ENCODE measurements at regions not wholly inside any gene's neighbourhood (a gene's known extent, or its start where the extent isn't known, plus 50 kb on each side); places are given as distances from the start of the nearest gene placed in this dataset.

DNA sequence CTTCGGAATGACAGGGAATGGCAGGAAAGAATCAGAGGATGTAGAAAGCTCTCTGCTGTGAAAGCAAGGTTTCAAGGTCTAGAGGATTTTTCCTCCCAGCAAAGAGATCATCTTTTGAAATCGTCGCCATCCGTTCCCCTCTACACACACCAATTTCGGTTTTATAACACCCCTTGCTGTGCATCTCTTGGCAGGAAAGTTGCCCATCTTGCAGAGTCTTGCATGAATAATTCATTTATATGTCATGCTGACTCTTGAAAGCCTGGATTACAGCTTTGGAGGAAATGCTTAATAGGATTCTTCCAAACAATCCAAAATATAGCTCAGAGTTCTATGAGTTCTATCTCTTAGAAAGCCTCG is 262.7 kb downstream of the CHL1 start:
- DNase-seq, result no peak

DNA sequence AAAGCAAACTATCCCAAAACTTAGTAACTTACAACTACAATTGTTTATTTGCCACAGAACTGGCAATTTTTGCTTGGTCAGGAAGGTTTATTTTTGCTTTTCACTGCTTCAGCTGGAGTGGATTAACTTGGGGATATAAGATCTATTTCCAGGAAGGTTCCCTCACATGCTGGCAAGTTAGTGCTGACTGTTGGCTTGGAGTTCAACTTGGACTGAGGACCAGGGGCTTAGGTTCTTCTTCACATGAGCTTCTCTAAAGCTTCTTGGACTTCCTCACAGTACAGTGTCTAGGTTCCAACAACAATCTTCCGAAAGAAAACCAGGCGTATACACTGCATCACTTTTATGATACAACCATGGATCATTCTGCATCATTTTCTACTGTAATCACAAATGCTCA is 264.4 kb downstream of the CHL1 start:
- no peak for DNase-seq

DNA sequence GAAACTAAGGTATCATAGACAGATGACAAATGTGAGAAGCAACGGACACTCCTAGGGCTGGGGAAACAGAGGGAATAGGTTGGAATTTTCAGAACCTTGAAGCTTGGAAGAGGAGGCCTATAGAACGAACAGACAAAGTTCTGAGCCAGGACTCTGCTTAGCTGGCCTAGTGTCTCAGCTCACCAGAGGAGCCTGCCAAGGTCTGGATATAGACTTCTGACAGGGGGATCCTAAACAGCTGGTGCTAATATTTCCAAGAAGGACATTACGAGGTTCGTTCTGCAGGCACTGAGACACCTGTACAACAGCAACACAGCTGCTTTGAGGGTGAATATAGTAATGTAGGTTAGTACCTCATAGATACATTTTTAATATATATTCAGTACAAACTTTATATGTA is 266.3 kb downstream of the CHL1 start:
- no peak for DNase-seq

DNA sequence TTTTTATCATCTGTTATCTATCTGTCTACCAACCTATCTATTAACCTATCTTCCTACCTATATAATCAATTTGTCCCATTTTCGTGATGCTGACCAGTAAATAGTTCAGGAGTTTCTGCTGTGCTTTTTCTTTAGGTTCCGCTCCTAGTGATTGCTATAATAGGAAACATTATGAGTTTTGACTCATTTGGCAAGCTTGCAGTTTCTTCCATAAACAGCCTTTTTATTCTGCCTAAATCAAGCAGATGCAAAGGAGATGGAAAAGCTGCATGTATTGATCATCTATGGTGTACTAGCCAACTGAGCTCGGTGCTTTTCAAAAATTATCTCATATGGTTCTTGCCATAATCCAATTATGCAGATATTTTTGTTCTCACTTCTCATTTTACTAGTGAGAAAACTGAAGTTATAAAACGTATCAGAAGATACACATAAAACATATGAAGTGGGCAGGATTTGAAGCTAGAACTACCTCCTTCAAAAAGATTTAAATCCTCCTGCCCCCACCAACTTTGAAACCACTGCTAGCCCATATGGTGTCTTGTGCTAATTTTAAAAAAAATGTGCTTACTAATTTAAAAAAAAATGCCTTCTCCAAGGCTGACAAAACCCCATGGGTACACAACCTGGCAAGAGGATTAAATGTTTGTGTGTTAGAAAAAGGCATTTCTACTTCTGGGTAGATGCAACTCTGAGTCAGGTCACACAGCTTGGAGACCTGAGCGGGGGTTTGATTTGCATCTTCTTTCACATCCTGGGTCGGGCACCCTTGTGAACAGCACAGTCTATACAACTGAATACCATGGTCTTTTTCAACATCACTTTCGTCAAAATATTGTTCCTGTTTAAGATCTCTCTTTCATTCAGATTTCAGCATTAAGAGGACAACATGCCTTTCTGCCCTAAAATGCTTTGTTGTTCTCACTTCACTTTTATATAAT is 267.0 kb downstream of the CHL1 start:
- DNase-seq, result no peak

DNA sequence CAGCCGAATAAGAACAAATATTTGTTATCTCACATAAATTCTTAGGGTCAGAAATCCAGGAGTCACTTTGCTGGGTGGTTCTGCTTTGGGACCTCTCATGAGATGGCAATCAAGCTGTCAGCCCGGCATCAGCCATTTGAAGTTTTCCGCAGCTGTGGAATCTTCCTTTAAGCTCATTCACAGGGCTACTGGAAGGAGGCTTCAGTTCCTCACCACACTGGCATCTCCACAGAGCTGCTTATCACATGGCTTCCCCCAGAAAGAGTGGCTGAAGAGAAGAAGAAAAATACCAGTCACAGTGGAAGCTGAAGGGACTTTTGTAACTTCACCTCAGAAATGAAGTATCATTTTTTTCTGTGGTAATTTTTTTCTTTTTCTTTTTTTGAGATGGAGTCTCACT is 267.7 kb downstream of the CHL1 start:
- no peak for DNase-seq

DNA sequence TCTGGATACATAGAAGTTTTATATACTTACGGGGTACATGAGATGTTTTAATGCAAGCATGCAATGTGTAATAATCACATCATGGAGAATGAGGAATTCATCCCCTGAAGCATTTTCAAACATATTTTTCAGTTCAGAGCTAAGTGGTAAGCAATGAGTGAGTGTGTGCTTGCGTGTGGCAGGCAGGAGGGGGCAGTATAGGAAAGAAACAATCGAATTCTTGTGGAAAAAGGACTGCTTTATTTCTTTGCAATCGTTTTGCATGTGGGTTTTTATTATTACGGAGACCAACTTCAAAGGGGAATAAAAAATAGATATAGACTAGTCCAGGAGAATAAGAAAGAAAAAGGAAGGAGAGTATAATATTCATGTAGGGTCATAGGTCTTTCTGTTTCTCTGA is 271.6 kb downstream of the CHL1 start:
- DNase-seq, result no peak

DNA sequence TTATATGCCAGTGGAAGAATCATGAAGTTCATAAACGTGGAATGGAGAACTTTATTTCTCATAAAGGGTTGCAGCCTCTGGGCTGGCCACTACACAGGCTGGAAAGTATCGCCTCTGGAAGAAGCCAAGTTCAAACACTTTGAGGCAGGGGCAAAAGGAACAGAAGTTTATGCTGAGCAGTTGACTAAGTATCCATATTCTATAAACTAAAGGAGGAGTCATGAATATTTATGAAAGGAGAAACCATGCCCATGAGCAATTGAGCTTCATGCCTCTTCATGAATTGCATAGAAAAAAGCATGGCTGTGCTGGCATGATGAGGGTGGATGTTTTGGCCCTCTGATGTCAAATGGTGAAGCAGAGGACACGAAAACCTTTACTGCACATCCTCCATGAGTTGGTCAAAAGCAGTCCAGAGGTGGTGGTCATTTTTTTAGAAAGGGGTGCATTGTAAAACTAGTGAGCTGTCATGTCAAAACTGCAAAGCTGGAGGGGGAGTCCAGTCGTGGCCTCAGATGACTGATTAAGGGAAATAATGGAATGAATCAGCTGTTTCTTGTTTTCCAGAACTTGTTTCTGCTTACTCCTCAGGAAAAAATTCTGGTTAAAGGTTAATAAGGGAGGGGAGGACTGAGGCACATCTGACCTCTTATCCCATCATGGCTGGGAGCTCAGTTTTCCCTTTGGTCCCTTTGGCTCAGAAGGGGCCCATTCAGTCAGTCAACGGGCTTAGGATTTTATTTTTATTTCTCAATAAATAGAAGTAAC is 276.7 kb downstream of the CHL1 start:
- no peak for DNase-seq

DNA sequence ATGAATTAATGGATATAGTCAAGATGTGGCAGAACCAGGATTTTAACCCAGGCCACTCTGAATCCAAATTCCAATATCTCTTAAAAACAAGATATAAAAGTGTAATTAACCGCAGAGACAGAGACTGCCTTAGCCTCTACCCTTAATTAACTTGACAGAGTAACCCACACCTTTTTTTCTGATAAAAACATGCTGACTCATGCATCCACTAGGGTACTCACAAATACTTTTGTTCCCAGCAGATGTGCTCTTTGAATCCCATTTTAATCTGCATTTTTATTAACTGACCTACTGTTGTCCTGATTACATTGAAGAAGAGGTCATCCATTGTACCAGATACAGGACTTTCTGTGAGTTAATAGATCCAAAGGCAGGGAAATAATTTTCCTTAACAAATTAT is 278.3 kb downstream of the CHL1 start:
- no peak for DNase-seq

DNA sequence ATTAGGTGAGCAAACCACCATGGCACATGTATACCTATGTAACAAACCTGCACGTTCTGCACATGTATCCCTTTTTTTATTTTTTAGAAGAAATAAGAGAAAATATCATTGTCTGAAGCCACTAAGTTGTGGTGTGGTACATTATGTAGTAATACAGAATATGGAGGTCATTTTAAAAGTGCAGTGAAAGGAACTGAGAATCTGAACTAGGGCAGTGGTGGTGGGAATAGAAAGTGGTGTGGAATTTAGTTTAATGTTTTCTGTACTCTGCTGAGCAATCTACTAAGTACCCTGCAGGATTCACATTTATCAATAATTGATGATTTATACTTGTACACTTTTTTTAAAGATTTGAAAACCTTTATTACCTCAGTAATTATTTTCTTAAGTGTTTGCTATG is 283.5 kb downstream of the CHL1 start:
- no peak for DNase-seq

DNA sequence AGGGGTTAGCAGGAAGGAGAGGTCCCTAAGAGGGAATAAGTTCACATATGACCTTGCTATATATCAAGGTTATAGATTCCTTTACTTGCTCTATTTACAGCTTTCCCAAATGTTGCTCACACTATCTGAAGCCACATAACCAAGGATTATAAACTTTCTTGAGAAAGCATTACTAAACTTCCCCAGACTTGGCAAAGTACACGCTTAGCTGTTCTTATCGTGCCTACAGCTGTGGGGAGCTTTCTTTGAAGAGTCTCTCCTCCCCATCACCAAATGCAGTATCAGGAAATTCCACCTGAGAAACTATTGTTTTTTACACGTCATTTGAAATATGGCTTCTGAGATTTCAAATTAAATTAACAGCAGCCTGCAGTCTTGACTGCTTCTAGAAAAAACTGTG is 284.5 kb downstream of the CHL1 start:
- no peak for DNase-seq

DNA sequence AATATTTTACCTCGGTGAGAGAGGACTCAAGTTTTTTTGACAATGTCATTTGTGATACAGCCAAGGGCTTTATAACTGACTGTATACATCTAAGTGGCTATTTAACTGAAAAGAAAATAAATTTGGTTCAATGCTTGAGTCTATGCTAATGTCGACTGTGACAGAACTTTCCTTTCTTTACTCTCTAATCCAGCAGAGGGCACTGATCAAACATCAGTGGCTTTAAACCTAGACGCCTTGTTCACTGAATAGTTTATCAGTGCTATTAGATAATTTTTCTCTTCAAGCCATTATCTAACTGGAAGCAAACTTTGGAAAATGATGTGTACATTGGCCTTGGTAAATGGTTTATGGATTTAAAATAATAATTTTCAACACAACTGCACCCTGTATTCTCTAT is 285.1 kb downstream of the CHL1 start:
- no peak for DNase-seq

DNA sequence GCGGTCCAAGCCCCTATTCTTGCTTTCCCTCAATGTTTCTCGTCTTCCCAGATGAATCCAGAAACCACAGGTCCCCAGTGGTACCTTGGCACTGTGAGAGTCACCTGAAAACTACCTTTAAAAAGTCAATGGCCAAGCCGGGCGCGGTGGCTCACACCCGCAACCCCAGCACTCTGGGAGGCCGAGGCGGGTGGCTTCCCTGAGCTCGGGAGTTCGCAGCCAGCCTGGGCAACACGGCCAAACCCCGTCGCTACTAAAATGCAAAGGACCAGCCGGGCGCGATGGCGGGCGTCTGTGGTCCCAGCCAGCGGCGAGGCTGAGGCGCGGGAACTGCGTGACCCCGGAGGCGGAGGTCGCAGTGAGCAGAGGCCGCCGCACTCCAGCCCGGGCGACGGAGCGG is 285.9 kb downstream of the CHL1 start:
- no peak for DNase-seq

DNA sequence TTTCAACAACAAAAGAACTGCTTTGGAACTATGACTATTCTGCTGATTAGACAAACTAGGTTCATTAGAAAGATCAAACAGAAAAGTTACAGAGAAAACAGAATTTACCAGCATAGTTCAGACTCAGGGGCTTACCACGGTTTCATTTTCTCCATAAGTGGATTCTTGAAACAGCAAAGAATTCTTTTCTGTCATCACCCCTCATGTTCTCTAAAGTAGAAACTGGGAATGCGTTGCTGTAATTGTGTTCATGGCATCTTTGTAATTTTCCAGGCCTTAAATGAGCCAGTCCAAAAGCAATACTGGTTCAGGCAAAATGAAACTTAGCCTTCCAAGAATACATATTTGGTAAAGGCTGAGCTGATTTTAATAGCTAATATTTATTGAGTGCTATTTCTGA is 287.8 kb downstream of the CHL1 start:
- no peak for DNase-seq

DNA sequence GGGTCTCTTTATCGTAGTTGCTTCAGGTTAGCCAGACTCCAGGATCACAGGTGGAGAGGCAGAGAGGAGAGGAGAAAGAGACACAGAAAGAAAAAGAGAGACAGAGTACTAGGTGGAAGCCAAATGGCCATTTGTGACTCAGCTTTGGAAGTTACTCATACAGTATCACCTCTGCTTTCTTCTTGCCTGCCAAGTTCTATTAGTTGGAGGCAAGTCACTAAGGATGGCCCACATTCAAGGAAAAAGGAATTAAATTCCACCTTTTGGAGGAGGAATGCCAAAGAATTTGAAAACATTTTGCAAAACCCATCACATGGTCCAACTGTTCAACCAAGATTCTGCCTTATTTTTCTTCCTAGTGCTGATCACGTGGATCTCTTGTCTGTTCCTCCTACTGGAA is 291.1 kb downstream of the CHL1 start:
- no peak for DNase-seq

DNA sequence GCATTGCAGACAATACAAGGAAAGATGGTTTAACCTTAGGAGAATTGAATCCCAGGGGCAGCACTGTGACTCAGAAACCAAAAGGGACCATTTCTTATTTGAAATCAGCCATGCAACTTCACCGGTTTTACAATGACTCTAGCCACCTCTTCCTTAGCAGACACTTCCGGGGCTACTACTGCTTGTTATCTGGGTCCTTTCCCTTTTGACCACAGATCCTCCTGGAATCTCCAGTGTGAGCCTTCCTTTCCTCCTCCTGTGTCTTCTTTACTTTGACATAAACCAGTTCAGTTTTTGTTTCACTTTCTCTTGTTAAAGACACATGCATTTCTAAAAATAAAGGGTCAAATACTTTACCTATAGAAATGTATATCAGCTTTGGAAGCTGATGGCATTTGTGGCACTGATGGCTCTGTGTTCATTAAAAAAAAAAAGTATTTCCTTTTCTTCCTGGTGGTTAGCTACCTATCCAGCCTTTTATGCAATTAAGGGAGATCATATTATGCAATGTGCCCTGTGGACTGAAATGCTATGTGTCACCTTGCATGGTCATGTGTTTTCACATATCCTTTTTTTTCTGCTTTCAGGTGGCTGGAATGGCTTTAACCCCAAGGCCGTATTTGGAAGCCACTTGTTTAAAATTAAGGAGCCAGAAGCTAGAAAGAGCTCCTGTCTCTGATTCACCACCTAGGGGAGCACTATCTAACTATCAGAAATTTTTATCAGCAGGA is 296.2 kb downstream of the CHL1 start:
- no peak for DNase-seq

DNA sequence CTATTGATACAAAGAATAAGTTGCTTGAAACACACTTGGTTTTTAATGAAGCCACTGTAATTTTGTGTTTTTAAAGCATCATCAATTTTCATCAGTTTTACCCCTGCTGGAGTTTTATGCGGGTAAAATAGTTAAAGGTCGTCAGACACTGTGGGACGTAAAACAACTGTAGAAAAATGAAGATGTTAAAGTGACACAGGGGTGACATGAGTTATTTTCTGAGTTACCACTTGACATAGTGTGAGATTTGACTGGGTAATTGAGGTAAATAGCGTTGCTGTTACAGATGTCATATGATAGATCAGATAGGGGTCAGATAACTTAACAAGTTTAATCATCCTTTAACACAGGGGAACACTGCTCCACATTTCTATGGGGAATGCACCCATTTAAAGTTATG is 297.6 kb downstream of the CHL1 start:
- DNase-seq, result no peak

DNA sequence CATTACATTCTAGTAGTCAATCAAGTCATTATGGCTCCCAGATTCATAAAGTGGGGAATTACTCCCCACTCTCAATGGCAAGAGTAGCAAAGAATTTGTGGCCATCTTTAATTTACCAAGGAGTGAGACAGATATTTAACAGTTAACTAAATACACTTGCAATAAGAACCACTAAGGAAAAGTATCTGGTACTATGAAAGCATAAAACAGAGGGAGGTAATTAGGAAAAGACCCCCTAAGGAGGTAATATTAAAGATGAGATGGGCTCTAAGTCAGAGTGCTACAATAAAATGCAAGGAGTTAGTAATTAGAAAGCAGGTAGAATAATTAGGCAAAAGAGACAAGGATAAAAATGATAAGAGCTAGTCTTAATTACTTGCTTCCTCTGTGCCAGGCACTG is 301.9 kb downstream of the CHL1 start:
- no peak for DNase-seq

DNA sequence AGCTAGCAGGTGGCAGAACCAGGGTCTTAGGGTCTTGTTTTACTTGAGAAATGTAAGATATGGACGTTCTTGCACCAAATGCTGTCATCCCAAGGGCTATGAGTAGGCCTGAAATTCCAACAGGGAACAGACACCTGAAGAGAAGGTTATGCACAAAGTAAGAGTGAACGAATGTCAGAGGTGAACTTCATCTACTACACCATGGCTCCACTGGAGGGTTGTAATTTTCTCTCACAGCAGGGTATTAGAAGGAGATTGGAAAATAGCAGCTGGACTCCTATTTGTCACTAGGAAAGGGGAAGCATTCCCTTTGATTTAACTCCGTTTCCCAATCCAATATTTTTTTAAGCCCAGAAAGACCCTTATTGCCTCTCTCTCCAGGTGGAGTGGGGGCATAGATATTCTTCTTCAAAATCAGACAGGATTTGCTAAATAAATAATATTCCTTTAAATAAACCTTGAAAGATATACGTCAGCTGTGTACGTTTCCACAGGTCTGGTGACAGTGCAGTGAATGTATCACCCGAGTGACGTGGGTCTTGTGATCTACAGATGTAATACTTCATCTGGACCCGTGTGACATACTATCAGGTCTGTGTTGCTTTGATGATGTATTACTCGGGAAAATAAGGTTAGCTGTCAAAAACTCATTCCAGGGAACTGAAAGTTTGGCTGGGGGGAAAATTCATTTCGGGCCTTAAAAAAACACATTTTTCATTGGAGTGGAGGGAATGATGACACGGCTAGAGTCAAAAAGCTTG is 302.6 kb downstream of the CHL1 start:
- DNase-seq, result no peak

DNA sequence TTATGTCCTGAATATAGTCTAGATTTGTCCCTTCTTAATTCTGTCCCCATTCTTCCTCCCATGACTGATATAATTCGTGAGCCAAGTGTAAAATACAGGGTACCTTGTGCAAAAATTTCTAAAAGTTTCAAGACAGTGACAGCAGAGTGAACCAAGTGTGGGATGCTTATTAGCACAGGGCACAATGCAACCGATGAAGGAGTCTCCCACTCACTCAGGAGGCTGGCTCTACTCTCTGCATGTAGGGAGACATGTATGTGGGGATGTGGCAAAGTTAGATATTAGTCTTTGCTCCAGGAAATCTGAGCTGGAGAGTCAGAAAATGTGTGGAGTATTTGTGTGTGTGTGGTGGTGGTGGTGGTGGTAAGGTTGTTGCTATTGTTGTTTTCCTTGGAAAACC is 305.9 kb downstream of the CHL1 start:
- no peak for DNase-seq

DNA sequence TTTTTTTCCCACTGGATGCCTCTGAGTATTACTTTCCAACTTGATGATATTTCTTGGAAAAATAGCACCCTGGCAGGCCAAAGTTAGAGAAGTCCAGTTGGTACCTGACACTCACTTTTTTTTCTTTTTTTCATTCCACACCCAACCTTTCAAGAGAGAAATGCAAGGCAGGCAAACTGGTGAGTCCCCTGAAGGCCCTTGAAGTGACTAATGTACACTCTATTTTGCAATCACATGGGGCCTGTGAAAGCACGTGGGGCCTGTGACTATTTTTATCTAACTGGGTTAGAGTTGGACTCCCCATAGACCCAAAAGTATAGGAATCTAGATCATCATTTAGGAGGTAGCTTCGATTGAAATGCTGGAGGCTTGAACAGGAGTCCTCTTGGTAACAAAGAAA is 316.7 kb downstream of the CHL1 start:
- no peak for DNase-seq

DNA sequence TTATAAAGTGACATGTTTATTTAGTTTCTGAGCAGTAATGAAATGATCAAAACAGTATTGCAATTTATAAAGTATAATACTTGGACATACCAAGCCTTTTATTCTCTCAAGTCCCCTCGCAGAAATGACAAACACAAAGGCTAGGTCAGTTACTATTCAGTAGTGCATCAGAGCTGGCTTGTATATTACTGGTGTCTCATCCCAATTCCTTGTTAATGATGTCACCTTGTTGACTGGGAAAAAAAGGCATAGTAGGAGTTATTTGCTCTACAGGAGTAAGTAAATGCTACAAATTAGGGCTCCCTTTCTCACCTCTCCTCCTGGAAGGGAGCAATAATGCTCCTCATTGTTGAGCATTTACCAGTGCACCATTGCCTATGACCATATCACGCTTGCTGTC is 317.6 kb downstream of the CHL1 start:
- DNase-seq, result no peak

DNA sequence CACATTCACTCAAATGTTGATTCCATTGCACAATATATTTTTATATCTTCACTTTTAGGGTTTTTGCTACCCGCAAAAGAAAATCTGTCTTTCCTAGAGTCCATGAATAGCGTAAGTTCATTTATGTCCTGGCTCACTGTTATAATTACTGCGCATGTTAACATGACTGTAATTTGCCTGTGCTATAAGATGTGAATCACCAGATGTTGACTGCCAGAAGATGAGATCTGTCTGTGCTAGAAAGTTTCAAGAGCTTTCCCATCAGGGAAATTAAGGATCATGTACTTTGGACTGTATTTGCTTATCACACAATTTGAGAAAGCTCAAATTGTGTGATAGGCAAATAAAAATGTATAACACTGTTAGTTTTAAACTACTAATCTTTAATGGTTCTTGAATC is 322.5 kb downstream of the CHL1 start:
- no peak for DNase-seq

DNA sequence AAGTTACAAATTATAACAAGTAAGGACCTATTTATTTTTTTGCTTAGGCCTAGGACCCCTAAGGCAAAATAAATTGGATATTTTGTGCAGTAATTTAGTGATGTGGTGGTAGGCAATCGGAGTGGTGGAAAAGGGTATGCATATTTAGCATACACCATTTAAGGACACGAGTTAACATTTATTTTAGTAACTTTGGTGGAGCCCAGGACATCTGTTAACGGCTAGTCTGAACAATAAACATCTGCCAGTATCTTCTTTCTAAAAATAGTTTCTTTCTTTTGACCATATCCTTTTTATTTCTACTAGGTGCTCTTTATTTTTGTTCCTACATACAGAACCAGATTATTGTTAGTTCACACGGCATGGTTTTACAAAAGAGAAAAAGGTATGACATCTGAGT is 326.3 kb downstream of the CHL1 start:
- no peak for DNase-seq
